ENCODE measurements at regions not wholly inside any gene's neighbourhood (a gene's known extent, or its start where the extent isn't known, plus 50 kb on each side); places are given as distances from the start of the nearest gene placed in this dataset.
"Not testable (repeated sequence)": the region's sequence is repeated elsewhere in the genome, so short reads cannot be mapped to it uniquely, and the experiment has no call there.

GRCh38 chr6:76681781-76682180 is 609.3 kb upstream of the IMPG1 start:
- DNase-seq (ENCODE audit: low spot score): no peak

- no peak for DNase-seq (ENCODE audit: low spot score)
Observed at GRCh38 chr6:76677017-76677416, 604.6 kb upstream of the IMPG1 start.

- DNase-seq (ENCODE audit: low spot score): no peak
Observed at GRCh38 chr6:76671751-76672150, 599.3 kb upstream of the IMPG1 start.

- no peak for DNase-seq (ENCODE audit: low spot score)
Observed at GRCh38 chr6:76644231-76644630, 571.8 kb upstream of the IMPG1 start.

GRCh38 chr6:76639941-76640340 is 567.5 kb upstream of the IMPG1 start:
- no peak for DNase-seq (ENCODE audit: low spot score)

GRCh38 chr6:76634695-76635094 is 562.2 kb upstream of the IMPG1 start:
- DNase-seq (ENCODE audit: low spot score): no peak

GRCh38 chr6:76633259-76633658 is 560.8 kb upstream of the IMPG1 start:
- no peak for DNase-seq (ENCODE audit: low spot score)

- DNase-seq (ENCODE audit: low spot score): no peak
Observed at GRCh38 chr6:76631622-76632021, 559.2 kb upstream of the IMPG1 start.

- DNase-seq (ENCODE audit: low spot score): no peak
Observed at GRCh38 chr6:76615395-76615794, 542.9 kb upstream of the IMPG1 start.

GRCh38 chr6:76612954-76613353 is 540.5 kb upstream of the IMPG1 start:
- no peak for DNase-seq (ENCODE audit: low spot score)

- DNase-seq (ENCODE audit: low spot score): no peak
Observed at GRCh38 chr6:76609160-76609559, 536.7 kb upstream of the IMPG1 start.

GRCh38 chr6:76594109-76594508 is 521.6 kb upstream of the IMPG1 start:
- DNase-seq (ENCODE audit: low spot score): no peak

- no peak for DNase-seq (ENCODE audit: low spot score)
Observed at GRCh38 chr6:76593668-76594067, 521.2 kb upstream of the IMPG1 start.

- DNase-seq (ENCODE audit: low spot score): no peak
Observed at GRCh38 chr6:76592566-76592965, 520.1 kb upstream of the IMPG1 start.

- no peak for DNase-seq (ENCODE audit: low spot score)
Observed at GRCh38 chr6:76587271-76587670, 514.8 kb upstream of the IMPG1 start.

GRCh38 chr6:76584121-76584520 is 511.7 kb upstream of the IMPG1 start:
- DNase-seq (ENCODE audit: low spot score): no peak

GRCh38 chr6:76578746-76579145 is 506.3 kb upstream of the IMPG1 start:
- DNase-seq (ENCODE audit: low spot score): no peak

- DNase-seq (ENCODE audit: low spot score): no peak
Observed at GRCh38 chr6:76574746-76575145, 502.3 kb upstream of the IMPG1 start.

GRCh38 chr6:76565932-76566331 is 493.5 kb upstream of the IMPG1 start:
- DNase-seq (ENCODE audit: low spot score): no peak

- not testable (repeated sequence) for DNase-seq (ENCODE audit: low spot score)
Observed at GRCh38 chr6:76562371-76562770, 489.9 kb upstream of the IMPG1 start.

GRCh38 chr6:76560851-76561755 is 488.6 kb upstream of the IMPG1 start:
- DNase-seq (ENCODE audit: low spot score): not testable (repeated sequence)

GRCh38 chr6:76553256-76553655 is 480.8 kb upstream of the IMPG1 start:
- no peak for DNase-seq (ENCODE audit: low spot score)

GRCh38 chr6:76552268-76552667 is 479.8 kb upstream of the IMPG1 start:
- DNase-seq (ENCODE audit: low spot score): no peak

- no peak for DNase-seq (ENCODE audit: low spot score)
Observed at GRCh38 chr6:76533661-76534060, 461.2 kb upstream of the IMPG1 start.
